ENCODE measurements at regions not wholly inside any gene's neighbourhood (a gene's known extent, or its start where the extent isn't known, plus 50 kb on each side); places are given as distances from the start of the nearest gene placed in this dataset.
A peak's percentile ranks its signal among the peaks of the same experiment; 100 is the strongest.

- DNase-seq = no peak
These were observed 71.7 kb upstream of the ZNRF2 start for GRCh38 chr7:30212701-30213111.

- DNase-seq = no peak
These were observed 70.8 kb upstream of the ZNRF2 start for GRCh38 chr7:30213637-30214036.

GRCh38 chr7:30214651-30215137 is 69.7 kb upstream of the ZNRF2 start:
- no peak for DNase-seq

- no peak for DNase-seq
These were observed 62.6 kb upstream of the ZNRF2 start for GRCh38 chr7:30221764-30222163.

GRCh38 chr7:30222515-30223215 is 61.7 kb upstream of the ZNRF2 start:
- DNase-seq = peak; percentile 18

GRCh38 chr7:30223896-30224295 is 60.5 kb upstream of the ZNRF2 start:
- no peak for DNase-seq

- DNase-seq = peak; percentile 10
These were observed 59.8 kb upstream of the ZNRF2 start for GRCh38 chr7:30224511-30225062.

GRCh38 chr7:30225863-30226613 is 58.4 kb upstream of the ZNRF2 start:
- DNase-seq = peak; percentile 37

- DNase-seq = no peak
These were observed 57.7 kb upstream of the ZNRF2 start for GRCh38 chr7:30226614-30227268.

GRCh38 chr7:30231271-30231670 is 53.1 kb upstream of the ZNRF2 start:
- DNase-seq = no peak

- no peak for DNase-seq
These were observed 52.0 kb upstream of the ZNRF2 start for GRCh38 chr7:30232391-30232790.
